Loucy (cell line): ENCODE measurements at regions not wholly inside any gene's neighbourhood (a gene's known extent, or its start where the extent isn't known, plus 50 kb on each side); places are given as distances from the start of the nearest gene placed in this dataset.

Experiments
- H2AFZ ChIP-seq: fragments of 200-600 bp; sonication (generic); 2 replicates; pipeline ENCODE4 v1.6.0; 2016; ENCODE audit warnings: antibody characterized with exemption, mild to moderate bottlenecking, low read length, moderate library complexity
- H3F3A ChIP-seq: fragments of 200-600 bp; 2 replicates; pipeline ENCODE4 v1.6.0; 2016; ENCODE audit warnings: antibody characterized with exemption, low read depth, mild to moderate bottlenecking
- H3K27me3 ChIP-seq: fragments of 200-600 bp; sonication (generic); 2 replicates; pipeline ENCODE4 v1.6.1; 2014; ENCODE audit warnings: low read length, mild to moderate bottlenecking; ENCODE audit not compliant: insufficient read depth, poor library complexity, severe bottlenecking
- H3K36me3 ChIP-seq: fragments of 200-600 bp; sonication (generic); 2 replicates; pipeline ENCODE4 v1.6.1; 2016; ENCODE audit warnings: low read length; ENCODE audit not compliant: insufficient read depth
- H3K4me1 ChIP-seq: fragments of 200-600 bp; sonication (generic); 2 replicates; pipeline ENCODE4 v1.5.1; 2014; ENCODE audit warnings: low read length, mild to moderate bottlenecking; ENCODE audit not compliant: insufficient read depth, poor library complexity, severe bottlenecking
- H3K4me2 ChIP-seq: fragments of 200-600 bp; sonication (generic); 2 replicates; pipeline ENCODE4 v1.6.0; 2014; ENCODE audit warnings: antibody characterized with exemption, low read length, low read depth, mild to moderate bottlenecking; ENCODE audit not compliant: poor library complexity, severe bottlenecking
- H3K4me3 ChIP-seq: fragments of 200-600 bp; sonication (generic); 2 replicates; pipeline ENCODE4 v1.5.1; 2014; ENCODE audit warnings: low read length, mild to moderate bottlenecking, mixed read lengths; ENCODE audit not compliant: poor library complexity, severe bottlenecking
- H3K79me2 ChIP-seq: fragments of 200-600 bp; sonication (generic); 2 replicates; pipeline ENCODE4 v1.6.1; 2014; ENCODE audit warnings: low read length; ENCODE audit not compliant: insufficient read depth
- H3K9ac ChIP-seq: fragments of 200-600 bp; sonication (generic); 2 replicates; pipeline ENCODE4 v1.6.0; 2014; ENCODE audit warnings: mild to moderate bottlenecking, low read depth, low read length, moderate library complexity; ENCODE audit not compliant: poor library complexity, severe bottlenecking
- H3K9me2 ChIP-seq: fragments of 200-600 bp; sonication (generic); replicated peaks from 2 replicates; pipeline ENCODE4 v1.6.1; 2016; ENCODE audit warnings: low read depth, low read length, mixed read lengths
- H3K9me3 ChIP-seq: fragments of 200-600 bp; sonication (generic); 2 replicates; pipeline ENCODE4 v1.6.1; 2014; ENCODE audit warnings: mild to moderate bottlenecking, antibody characterized with exemption, low read length, low read depth; ENCODE audit not compliant: insufficient read depth
- H4K20me1 ChIP-seq: fragments of 200-600 bp; sonication (generic); 2 replicates; pipeline ENCODE4 v1.6.0; 2014; ENCODE audit warnings: antibody characterized with exemption, low read length, mild to moderate bottlenecking; ENCODE audit not compliant: insufficient read depth, poor library complexity, severe bottlenecking
- EZH2phosphoT487 ChIP-seq: fragments of 200-600 bp; IDR thresholded peaks from 2 replicates; pipeline ENCODE4 v1.6.1; 2018; ENCODE audit warnings: antibody characterized with exemption, mild to moderate bottlenecking, moderate library complexity, borderline replicate concordance
- TF ChIP-seq, protein P1 (sequence below): fragments of 200-600 bp; sonication (generic); conservative IDR thresholded peaks from 2 replicates; pipeline ENCODE4 v1.5.1; 2014; ENCODE audit warnings: mild to moderate bottlenecking, antibody characterized with exemption, low read length

GRCh38 chr12:13436696-13437391 is 240.3 kb downstream of the EMP1 start:
- no peak for TF ChIP-seq EZH2phosphoT487
- TF ChIP-seq, protein P1, sequence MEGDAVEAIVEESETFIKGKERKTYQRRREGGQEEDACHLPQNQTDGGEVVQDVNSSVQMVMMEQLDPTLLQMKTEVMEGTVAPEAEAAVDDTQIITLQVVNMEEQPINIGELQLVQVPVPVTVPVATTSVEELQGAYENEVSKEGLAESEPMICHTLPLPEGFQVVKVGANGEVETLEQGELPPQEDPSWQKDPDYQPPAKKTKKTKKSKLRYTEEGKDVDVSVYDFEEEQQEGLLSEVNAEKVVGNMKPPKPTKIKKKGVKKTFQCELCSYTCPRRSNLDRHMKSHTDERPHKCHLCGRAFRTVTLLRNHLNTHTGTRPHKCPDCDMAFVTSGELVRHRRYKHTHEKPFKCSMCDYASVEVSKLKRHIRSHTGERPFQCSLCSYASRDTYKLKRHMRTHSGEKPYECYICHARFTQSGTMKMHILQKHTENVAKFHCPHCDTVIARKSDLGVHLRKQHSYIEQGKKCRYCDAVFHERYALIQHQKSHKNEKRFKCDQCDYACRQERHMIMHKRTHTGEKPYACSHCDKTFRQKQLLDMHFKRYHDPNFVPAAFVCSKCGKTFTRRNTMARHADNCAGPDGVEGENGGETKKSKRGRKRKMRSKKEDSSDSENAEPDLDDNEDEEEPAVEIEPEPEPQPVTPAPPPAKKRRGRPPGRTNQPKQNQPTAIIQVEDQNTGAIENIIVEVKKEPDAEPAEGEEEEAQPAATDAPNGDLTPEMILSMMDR: no peak
- H3K27me3 ChIP-seq: no peaks in the 10 kb centered on the region
- no peak overlapping the region for H3K4me3 ChIP-seq
- no peaks in the 10 kb centered on the region for H3K4me1 ChIP-seq
- no peaks in the 10 kb centered on the region for H4K20me1 ChIP-seq
- H3K79me2 ChIP-seq: no peaks in the 10 kb centered on the region
- no peak overlapping the region for H2AFZ ChIP-seq
- no peaks in the 10 kb centered on the region for H3K9me3 ChIP-seq
- no peaks in the 10 kb centered on the region for H3F3A ChIP-seq
- no peaks in the 10 kb centered on the region for H3K9me2 ChIP-seq
- H3K36me3 ChIP-seq: no peaks in the 10 kb centered on the region
- H3K4me2 ChIP-seq: no peak overlapping the region
- no peak overlapping the region for H3K9ac ChIP-seq

DNA sequence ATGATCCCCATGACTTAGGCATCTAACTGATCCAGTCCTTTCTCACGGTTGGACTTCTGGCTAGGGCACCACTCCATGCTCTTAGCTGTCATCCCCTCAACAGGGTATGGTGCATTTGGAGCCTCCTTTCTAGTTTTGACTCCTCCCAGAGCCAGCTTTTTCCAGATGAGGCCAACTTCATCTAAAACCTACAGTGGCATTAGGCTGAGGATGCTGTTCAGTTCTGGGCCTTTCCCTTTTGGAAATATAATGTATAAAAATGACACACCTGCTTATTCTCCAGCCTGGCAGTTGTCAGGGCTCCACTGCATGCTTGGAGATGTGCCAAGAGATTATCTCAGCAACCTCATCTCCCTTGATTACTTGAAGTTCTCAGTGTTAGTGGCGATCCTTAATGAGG is 239.7 kb downstream of the EMP1 start:
- no peaks in the 10 kb centered on the region for H3K79me2 ChIP-seq
- H4K20me1 ChIP-seq: no peaks in the 10 kb centered on the region
- H3K4me3 ChIP-seq: no peak overlapping the region
- no peaks in the 10 kb centered on the region for H3F3A ChIP-seq
- H3K4me2 ChIP-seq: no peak overlapping the region
- H3K36me3 ChIP-seq: no peaks in the 10 kb centered on the region
- H3K27me3 ChIP-seq: no peaks in the 10 kb centered on the region
- no peak overlapping the region for H3K9ac ChIP-seq
- H3K9me2 ChIP-seq: no peaks in the 10 kb centered on the region
- no peak for TF ChIP-seq EZH2phosphoT487
- TF ChIP-seq, protein P1: no peak
- no peak overlapping the region for H2AFZ ChIP-seq
- no peaks in the 10 kb centered on the region for H3K9me3 ChIP-seq
- H3K4me1 ChIP-seq: no peaks in the 10 kb centered on the region

DNA sequence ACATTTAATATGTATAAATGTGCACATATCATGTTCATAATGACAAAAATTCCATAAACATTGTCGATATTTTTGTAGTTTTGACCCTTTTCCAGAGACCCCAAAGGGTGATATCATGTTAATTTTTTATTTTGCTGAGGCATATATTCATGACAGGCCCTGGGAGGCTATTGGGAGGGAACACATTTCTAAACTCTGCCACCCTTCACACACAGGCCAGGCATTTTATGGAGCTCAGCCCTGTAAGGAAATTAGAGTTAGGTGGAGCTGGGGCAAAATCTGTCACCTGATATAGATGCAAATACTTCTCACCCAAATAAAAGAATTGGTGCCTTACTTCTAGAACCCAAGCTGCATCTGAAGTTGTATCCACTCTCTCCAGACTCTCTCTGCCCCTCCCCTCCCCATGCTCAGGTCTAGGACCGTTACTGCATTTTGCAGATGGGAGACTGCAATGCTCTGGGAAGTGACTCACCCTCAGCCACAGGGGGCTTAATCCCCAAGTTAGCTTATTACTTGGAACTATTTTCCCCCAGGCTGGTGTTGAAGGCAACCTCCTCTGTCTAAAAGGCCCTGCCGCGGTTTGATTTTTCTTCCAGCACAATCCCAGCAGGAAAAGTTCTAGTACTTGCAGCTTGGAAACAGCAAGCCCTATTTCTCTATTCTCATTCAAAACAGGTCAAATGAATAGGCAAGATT is 238.9 kb downstream of the EMP1 start:
- H3K9me2 ChIP-seq: no peaks in the 10 kb centered on the region
- H3K4me2 ChIP-seq: no peak overlapping the region
- no peaks in the 10 kb centered on the region for H4K20me1 ChIP-seq
- H3K36me3 ChIP-seq: no peaks in the 10 kb centered on the region
- no peaks in the 10 kb centered on the region for H3K9me3 ChIP-seq
- H3K4me1 ChIP-seq: no peaks in the 10 kb centered on the region
- H3K9ac ChIP-seq: no peak overlapping the region
- no peak overlapping the region for H2AFZ ChIP-seq
- H3K27me3 ChIP-seq: no peaks in the 10 kb centered on the region
- no peak overlapping the region for H3K4me3 ChIP-seq
- no peaks in the 10 kb centered on the region for H3K79me2 ChIP-seq
- TF ChIP-seq EZH2phosphoT487: no peak
- TF ChIP-seq, protein P1: no peak
- no peaks in the 10 kb centered on the region for H3F3A ChIP-seq
